HG03354 (cell line): ENCODE measurements at regions not wholly inside any gene's neighbourhood (a gene's known extent, or its start where the extent isn't known, plus 50 kb on each side); places are given as distances from the start of the nearest gene placed in this dataset.
"Not testable (repeated sequence)": the region's sequence is repeated elsewhere in the genome, so short reads cannot be mapped to it uniquely, and the experiment has no call there.

Experiments
- ATAC-seq: cut with Tn5 transposase; IDR thresholded peaks from one replicate; pipeline ENCODE4 v1.9.1; 2021; ENCODE audit warnings: mild to moderate bottlenecking; ENCODE audit not compliant: unreplicated experiment, poor library complexity, severe bottlenecking

GRCh38 chr14:55914771-55915170 is 203.4 kb upstream of the PELI2 start:
- ATAC-seq: no peak

GRCh38 chr14:55915456-55915855 is 202.8 kb upstream of the PELI2 start:
- no peak for ATAC-seq

GRCh38 chr14:55919800-55920199 is 198.4 kb upstream of the PELI2 start:
- ATAC-seq: not testable (repeated sequence)

GRCh38 chr14:55921511-55921910 is 196.7 kb upstream of the PELI2 start:
- no peak for ATAC-seq

- ATAC-seq: no peak
Measured at GRCh38 chr14:55926007-55926406, 192.2 kb upstream of the PELI2 start.

- ATAC-seq: no peak
Measured at GRCh38 chr14:55927028-55927427, 191.2 kb upstream of the PELI2 start.

GRCh38 chr14:55928276-55928675 is 189.9 kb upstream of the PELI2 start:
- ATAC-seq: no peak

- ATAC-seq: no peak
Measured at GRCh38 chr14:55929136-55929535, 189.1 kb upstream of the PELI2 start.

- no peak for ATAC-seq
Measured at GRCh38 chr14:55930016-55930784, 188.0 kb upstream of the PELI2 start.

- no peak for ATAC-seq
Measured at GRCh38 chr14:55936691-55937090, 181.5 kb upstream of the PELI2 start.

GRCh38 chr14:55938249-55938791 is 179.9 kb upstream of the PELI2 start:
- ATAC-seq: no peak

- no peak for ATAC-seq
Measured at GRCh38 chr14:55942076-55942654, 176.0 kb upstream of the PELI2 start.

GRCh38 chr14:55942826-55943225 is 175.4 kb upstream of the PELI2 start:
- no peak for ATAC-seq

GRCh38 chr14:55944757-55945156 is 173.5 kb upstream of the PELI2 start:
- ATAC-seq: no peak

- ATAC-seq: no peak
Measured at GRCh38 chr14:55946231-55946630, 172.0 kb upstream of the PELI2 start.

GRCh38 chr14:55948399-55948798 is 169.8 kb upstream of the PELI2 start:
- ATAC-seq: no peak

- no peak for ATAC-seq
Measured at GRCh38 chr14:55949708-55950107, 168.5 kb upstream of the PELI2 start.

- ATAC-seq: no peak
Measured at GRCh38 chr14:55950135-55950534, 168.1 kb upstream of the PELI2 start.

- no peak for ATAC-seq
Measured at GRCh38 chr14:55951341-55952206, 166.6 kb upstream of the PELI2 start.

- no peak for ATAC-seq
Measured at GRCh38 chr14:55954108-55954507, 164.1 kb upstream of the PELI2 start.
